Neural progenitor cell (in vitro differentiated cells): ENCODE measurements at regions not wholly inside any gene's neighbourhood (a gene's known extent, or its start where the extent isn't known, plus 50 kb on each side); places are given as distances from the start of the nearest gene placed in this dataset.

ENCODE experiments used
- DNase-seq: peaks from one replicate; pipeline ENCODE4 v3.0.0-alpha.2; 2016; ENCODE audit warnings: low spot score
- H2AFZ ChIP-seq: fragments of 200-600 bp; sonication (generic); replicated peaks from 2 replicates; pipeline ENCODE4 v1.6.1; 2016; ENCODE audit warnings: antibody characterized with exemption
- H3F3A ChIP-seq: fragments of 200-600 bp; sonication (generic); 2 replicates; pipeline ENCODE4 v1.6.1; 2016; ENCODE audit warnings: antibody characterized with exemption, low read depth
- H3K27ac ChIP-seq: fragments of 200-600 bp; sonication (generic); 2 replicates; pipeline ENCODE4 v1.5.1; 2016; ENCODE audit warnings: mild to moderate bottlenecking
- H3K27me3 ChIP-seq: fragments of 200-600 bp; sonication (generic); 2 replicates; pipeline ENCODE4 v1.6.1; 2016; ENCODE audit warnings: mild to moderate bottlenecking, moderate library complexity
- H3K36me3 ChIP-seq: fragments of 200-600 bp; sonication (generic); 2 replicates; pipeline ENCODE4 v1.5.1; 2016
- H3K4me1 ChIP-seq: fragments of 200-600 bp; sonication (generic); 2 replicates; pipeline ENCODE4 v1.6.1; 2016; ENCODE audit warnings: mixed run types
- H3K4me2 ChIP-seq: fragments of 200-600 bp; sonication (generic); 2 replicates; pipeline ENCODE4 v1.6.1; 2016
- H3K4me3 ChIP-seq: fragments of 200-600 bp; sonication (generic); 2 replicates; pipeline ENCODE4 v1.5.1; 2016
- H3K79me2 ChIP-seq: fragments of 200-600 bp; sonication (generic); 2 replicates; pipeline ENCODE4 v1.6.1; 2016; ENCODE audit warnings: low read depth
- H3K9ac ChIP-seq: fragments of 200-600 bp; sonication (generic); 2 replicates; pipeline ENCODE4 v1.6.1; 2016
- H3K9me3 ChIP-seq: fragments of 200-600 bp; sonication (generic); 2 replicates; pipeline ENCODE4 v1.5.1; 2016; ENCODE audit warnings: low read depth
- H4K20me1 ChIP-seq: fragments of 200-600 bp; sonication (generic); 2 replicates; pipeline ENCODE4 v1.6.1; 2016; ENCODE audit warnings: low read depth
- H3K27ac Mint-ChIP-seq: 3 replicates; pipeline ENCODE4 v1.8.0; 2021; ENCODE audit warnings: mixed read lengths
- H3K27me3 Mint-ChIP-seq: 2 replicates; pipeline ENCODE4 v1.8.0; 2022; ENCODE audit warnings: low read depth, mild to moderate bottlenecking, inconsistent platforms, moderate library complexity, mixed read lengths; ENCODE audit not compliant: insufficient read depth
- H3K36me3 Mint-ChIP-seq: 3 replicates; pipeline ENCODE4 v1.8.0; 2021; ENCODE audit warnings: mixed read lengths
- H3K4me1 Mint-ChIP-seq: 3 replicates; pipeline ENCODE4 v1.8.0; 2021; ENCODE audit warnings: mixed read lengths
- H3K4me3 Mint-ChIP-seq: 3 replicates; pipeline ENCODE4 v1.8.0; 2021; ENCODE audit warnings: mild to moderate bottlenecking, moderate library complexity, mixed read lengths
- H3K9me3 Mint-ChIP-seq: 3 replicates; pipeline ENCODE4 v1.8.0; 2020; ENCODE audit warnings: mixed read lengths
- CTCF ChIP-seq: fragments of 200-600 bp; sonication (generic); IDR thresholded peaks from 2 replicates; pipeline ENCODE4 v1.5.1; 2017; ENCODE audit warnings: antibody characterized with exemption, mild to moderate bottlenecking
- EZH2 ChIP-seq: fragments of 200-600 bp; sonication (generic); IDR thresholded peaks from 2 replicates; pipeline ENCODE4 v1.6.1; 2017; ENCODE audit warnings: antibody characterized with exemption, mild to moderate bottlenecking, moderate library complexity
- EZH2phosphoT487 ChIP-seq: fragments of 200-600 bp; sonication (generic); IDR thresholded peaks from 2 replicates; pipeline ENCODE4 v1.6.1; 2017; ENCODE audit warnings: antibody characterized with exemption

- Mint-ChIP-seq H3K4me1 (no peaks in the 10 kb centered on the region), H3K27ac (no peak overlapping the region), H3K9me3 (peaks cover 8% of the 10 kb centered on the region), H3K4me3 (no peak overlapping the region), H3K27me3 (peaks cover 2% of the 10 kb centered on the region), H3K36me3 (no peaks in the 10 kb centered on the region)
- Histone ChIP-seq H3K4me2 (no peak overlapping the region), H3K9ac (no peak overlapping the region), H3K27me3 (no peaks in the 10 kb centered on the region), H3K36me3 (no peaks in the 10 kb centered on the region), H3K9me3 (peaks cover 4% of the 10 kb centered on the region), H3K4me3 (no peak overlapping the region), H4K20me1 (no peaks in the 10 kb centered on the region), H3K4me1 (no peaks in the 10 kb centered on the region), H3K27ac (no peak overlapping the region), H2AFZ (peak overlapping the region; percentile 76), H3K79me2 (no peaks in the 10 kb centered on the region), H3F3A (no peaks in the 10 kb centered on the region)
- DNase-seq = peak; percentile 54
- peak; percentile 75 for TF ChIP-seq CTCF
- TF ChIP-seq EZH2 = no peak
These were observed 103.3 kb upstream of the DEPDC1 start for GRCh38 chr1:68600049-68600661.

GRCh38 chr1:68608289-68608688 is 111.4 kb upstream of the DEPDC1 start:
- no peak for DNase-seq
- Histone ChIP-seq H3K4me3 (no peak overlapping the region), H4K20me1 (no peaks in the 10 kb centered on the region), H3K27me3 (no peaks in the 10 kb centered on the region), H2AFZ (no peak overlapping the region), H3K79me2 (no peaks in the 10 kb centered on the region), H3K9ac (no peak overlapping the region), H3F3A (no peaks in the 10 kb centered on the region), H3K36me3 (no peaks in the 10 kb centered on the region), H3K4me1 (no peaks in the 10 kb centered on the region), H3K27ac (no peak overlapping the region), H3K9me3 (no peaks in the 10 kb centered on the region), H3K4me2 (no peak overlapping the region)
- peaks cover 7% of the 10 kb centered on the region for H3K9me3 Mint-ChIP-seq
- peaks cover 2% of the 10 kb centered on the region for H3K27me3 Mint-ChIP-seq
- no peaks in the 10 kb centered on the region for H3K36me3 Mint-ChIP-seq
- no peak overlapping the region for H3K27ac Mint-ChIP-seq
- no peaks in the 10 kb centered on the region for H3K4me1 Mint-ChIP-seq
- H3K4me3 Mint-ChIP-seq = no peak overlapping the region
- TF ChIP-seq EZH2phosphoT487 (no peak), CTCF (no peak), EZH2 (no peak)

- peaks cover 8% of the 10 kb centered on the region for H3K9me3 Mint-ChIP-seq
- H3F3A ChIP-seq = no peaks in the 10 kb centered on the region
- no peak overlapping the region for H2AFZ ChIP-seq
- H3K27ac ChIP-seq = no peak overlapping the region
- H3K9ac ChIP-seq = no peak overlapping the region
- H4K20me1 ChIP-seq = no peaks in the 10 kb centered on the region
- H3K4me3 Mint-ChIP-seq = no peak overlapping the region
- peaks cover 8% of the 10 kb centered on the region for H3K9me3 ChIP-seq
- no peaks in the 10 kb centered on the region for H3K27me3 ChIP-seq
- DNase-seq = no peak
- H3K36me3 ChIP-seq = no peaks in the 10 kb centered on the region
- no peak overlapping the region for H3K4me2 ChIP-seq
- H3K27me3 Mint-ChIP-seq = no peaks in the 10 kb centered on the region
- H3K4me1 Mint-ChIP-seq = no peaks in the 10 kb centered on the region
- H3K4me1 ChIP-seq = no peaks in the 10 kb centered on the region
- no peaks in the 10 kb centered on the region for H3K79me2 ChIP-seq
- H3K4me3 ChIP-seq = no peak overlapping the region
- no peak overlapping the region for H3K27ac Mint-ChIP-seq
- H3K36me3 Mint-ChIP-seq = no peaks in the 10 kb centered on the region
- no peak for TF ChIP-seq EZH2phosphoT487
- no peak for TF ChIP-seq EZH2
- no peak for TF ChIP-seq CTCF
These were observed 118.4 kb upstream of the DEPDC1 start for GRCh38 chr1:68615312-68615711.
